SU-DHL-6 (cell line): ENCODE measurements at regions not wholly inside any gene's neighbourhood (a gene's known extent, or its start where the extent isn't known, plus 50 kb on each side); places are given as distances from the start of the nearest gene placed in this dataset.

ENCODE experiments used
- H2AFZ ChIP-seq: fragments of 200-600 bp; sonication (generic); 2 replicates; pipeline ENCODE4 v1.6.1; 2014; ENCODE audit warnings: low read depth, mild to moderate bottlenecking, moderate library complexity, mixed read lengths, antibody characterized with exemption, low read length; ENCODE audit not compliant: severe bottlenecking
- H3F3A ChIP-seq: fragments of 200-600 bp; shearing (Covaris generic); 2 replicates; pipeline ENCODE4 v1.6.0; 2016; ENCODE audit warnings: antibody characterized with exemption, mild to moderate bottlenecking; ENCODE audit not compliant: insufficient read depth
- H3K27ac ChIP-seq: fragments of 200-600 bp; sonication (generic); 2 replicates; pipeline ENCODE4 v1.5.1; 2016; ENCODE audit warnings: low read depth, mild to moderate bottlenecking, low read length, moderate library complexity, mixed read lengths
- H3K27me3 ChIP-seq: fragments of 200-600 bp; sonication (generic), shearing (Covaris generic); 2 replicates; pipeline ENCODE4 v1.6.0; 2014; ENCODE audit warnings: mild to moderate bottlenecking, low read length
- H3K36me3 ChIP-seq: fragments of 200-600 bp; sonication (generic); 2 replicates; pipeline ENCODE4 v1.6.1; 2014; ENCODE audit warnings: mild to moderate bottlenecking, low read length, mixed read lengths
- H3K4me2 ChIP-seq: fragments of 300-600, 200-600 bp; shearing (Covaris generic), sonication (generic); 2 replicates; pipeline ENCODE4 v1.6.0; 2014; ENCODE audit warnings: low read length, low read depth, mild to moderate bottlenecking; ENCODE audit not compliant: poor library complexity, severe bottlenecking
- H3K4me3 ChIP-seq: fragments of 200-600 bp; sonication (generic); 2 replicates; pipeline ENCODE4 v1.5.1; 2014; ENCODE audit warnings: antibody characterized with exemption, low read length, mild to moderate bottlenecking, mixed read lengths; ENCODE audit not compliant: insufficient read depth, poor library complexity, severe bottlenecking
- H3K79me2 ChIP-seq: fragments of 200-600 bp; sonication (generic); 2 replicates; pipeline ENCODE4 v1.6.1; 2014; ENCODE audit warnings: mild to moderate bottlenecking, low read length, moderate library complexity; ENCODE audit not compliant: insufficient read depth
- H3K9ac ChIP-seq: fragments of 200-600 bp; sonication (generic); 2 replicates; pipeline ENCODE4 v1.7.0; 2014; ENCODE audit warnings: mild to moderate bottlenecking, low read length
- H3K9me2 ChIP-seq: fragments of 200-600 bp; sonication (generic); replicated peaks from 2 replicates; pipeline ENCODE4 v1.6.1; 2014; ENCODE audit warnings: low read length; ENCODE audit not compliant: insufficient read depth
- H3K9me3 ChIP-seq: fragments of 200-600 bp; sonication (generic); 2 replicates; pipeline ENCODE4 v1.6.1; 2014; ENCODE audit warnings: low read length, mixed read lengths; ENCODE audit not compliant: insufficient read depth
- H4K20me1 ChIP-seq: fragments of 200-600 bp; sonication (generic); 2 replicates; pipeline ENCODE4 v1.6.1; 2014; ENCODE audit warnings: low read depth, mild to moderate bottlenecking, antibody characterized with exemption, low read length, moderate library complexity, mixed read lengths
- CTCF ChIP-seq: fragments of 200-600 bp; sonication (generic); IDR thresholded peaks from one replicate; pipeline ENCODE4 v1.5.1; 2017; ENCODE audit warnings: antibody characterized with exemption, mild to moderate bottlenecking, low read length, moderate library complexity; ENCODE audit not compliant: insufficient read depth, poor library complexity, severe bottlenecking
- EZH2phosphoT487 ChIP-seq: fragments of 200-600 bp; sonication (generic), shearing (Covaris generic); conservative IDR thresholded peaks from 2 replicates; pipeline ENCODE4 v1.6.1; 2018; ENCODE audit warnings: mild to moderate bottlenecking, antibody characterized with exemption, low read length, moderate library complexity, mixed read lengths

GRCh38 chr9:3689555-3689954 is 163.8 kb upstream of the RFX3 start:
- Histone ChIP-seq H3K27ac (no peak overlapping the region), H3K4me3 (no peak overlapping the region), H3K36me3 (no peaks in the 10 kb centered on the region), H3K9ac (no peak overlapping the region), H4K20me1 (no peaks in the 10 kb centered on the region), H2AFZ (no peak overlapping the region), H3K27me3 (no peaks in the 10 kb centered on the region), H3K9me2 (no peaks in the 10 kb centered on the region), H3K9me3 (no peaks in the 10 kb centered on the region), H3K79me2 (no peaks in the 10 kb centered on the region), H3K4me2 (no peak overlapping the region), H3F3A (no peaks in the 10 kb centered on the region)
- no peak for TF ChIP-seq EZH2phosphoT487

DNA sequence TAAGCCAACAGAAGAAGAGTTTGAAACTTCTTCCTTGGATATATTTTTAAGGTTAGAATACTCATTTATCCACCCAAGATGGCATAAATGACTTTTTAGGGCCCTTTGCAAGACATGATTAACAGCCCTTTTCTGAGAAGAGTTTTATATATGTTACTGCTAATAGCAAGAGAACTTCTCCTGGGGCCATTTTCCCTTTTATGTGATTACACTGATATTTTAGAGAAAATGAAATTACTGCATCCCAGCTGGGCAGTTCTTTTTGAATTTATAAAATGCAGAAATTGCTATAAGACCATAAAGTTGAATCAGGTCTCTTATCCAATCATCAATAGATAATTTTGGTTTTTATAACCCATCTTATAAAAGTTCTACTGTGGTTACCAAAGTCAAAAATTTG is 161.3 kb upstream of the RFX3 start:
- Histone ChIP-seq H4K20me1 (no peaks in the 10 kb centered on the region), H3K9ac (no peak overlapping the region), H3K36me3 (no peaks in the 10 kb centered on the region), H3K27me3 (no peaks in the 10 kb centered on the region), H3K27ac (no peak overlapping the region), H3K9me3 (no peaks in the 10 kb centered on the region), H3K79me2 (no peaks in the 10 kb centered on the region), H2AFZ (no peak overlapping the region), H3F3A (no peaks in the 10 kb centered on the region), H3K4me2 (no peak overlapping the region), H3K9me2 (no peaks in the 10 kb centered on the region), H3K4me3 (no peak overlapping the region)
- no peak for TF ChIP-seq CTCF
- no peak for TF ChIP-seq EZH2phosphoT487

DNA sequence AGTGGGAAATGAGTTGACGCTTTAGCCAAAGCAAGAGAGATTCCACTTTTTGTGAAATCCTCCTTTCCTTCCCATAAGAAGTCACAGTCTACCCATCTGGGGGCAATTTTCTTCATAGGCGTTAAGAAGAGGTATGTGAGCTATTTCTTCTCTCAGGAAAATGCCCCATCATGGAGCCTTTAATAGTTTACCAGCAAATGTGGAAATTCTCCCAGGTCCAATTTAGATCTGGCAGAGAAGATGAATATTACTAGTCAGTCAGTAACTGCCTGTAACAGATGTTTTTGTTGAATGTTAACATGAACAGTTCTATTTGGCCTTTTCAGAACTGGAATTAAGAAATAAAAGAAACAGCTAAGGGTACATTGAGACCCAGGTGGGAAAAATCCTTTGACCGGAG is 156.4 kb upstream of the RFX3 start:
- Histone ChIP-seq H3K36me3 (no peaks in the 10 kb centered on the region), H3K9me2 (no peaks in the 10 kb centered on the region), H3F3A (no peaks in the 10 kb centered on the region), H3K4me2 (no peak overlapping the region), H3K9ac (no peak overlapping the region), H2AFZ (no peak overlapping the region), H3K27me3 (no peaks in the 10 kb centered on the region), H3K9me3 (no peaks in the 10 kb centered on the region), H4K20me1 (no peaks in the 10 kb centered on the region), H3K79me2 (no peaks in the 10 kb centered on the region), H3K27ac (no peak overlapping the region), H3K4me3 (no peak overlapping the region)
- TF ChIP-seq EZH2phosphoT487 (no peak), CTCF (no peak)

- Histone ChIP-seq H3K9ac (no peak overlapping the region), H3K4me2 (no peak overlapping the region), H3K27ac (no peak overlapping the region), H3K4me3 (no peak overlapping the region), H3K9me2 (no peaks in the 10 kb centered on the region), H4K20me1 (no peaks in the 10 kb centered on the region), H3F3A (no peaks in the 10 kb centered on the region), H3K9me3 (no peaks in the 10 kb centered on the region), H3K36me3 (no peaks in the 10 kb centered on the region), H3K27me3 (no peaks in the 10 kb centered on the region), H2AFZ (no peak overlapping the region), H3K79me2 (no peaks in the 10 kb centered on the region)
- TF ChIP-seq CTCF, result no peak
- TF ChIP-seq EZH2phosphoT487, result no peak
These were observed 151.7 kb upstream of the RFX3 start for GRCh38 chr9:3677541-3677940.
